ENCODE measurements at regions not wholly inside any gene's neighbourhood (a gene's known extent, or its start where the extent isn't known, plus 50 kb on each side); places are given as distances from the start of the nearest gene placed in this dataset.

GRCh38 chr1:58891347-58891746, 107.5 kb upstream of the JUN start:
- no peak for DNase-seq (ENCODE audit: low read depth)

DNA sequence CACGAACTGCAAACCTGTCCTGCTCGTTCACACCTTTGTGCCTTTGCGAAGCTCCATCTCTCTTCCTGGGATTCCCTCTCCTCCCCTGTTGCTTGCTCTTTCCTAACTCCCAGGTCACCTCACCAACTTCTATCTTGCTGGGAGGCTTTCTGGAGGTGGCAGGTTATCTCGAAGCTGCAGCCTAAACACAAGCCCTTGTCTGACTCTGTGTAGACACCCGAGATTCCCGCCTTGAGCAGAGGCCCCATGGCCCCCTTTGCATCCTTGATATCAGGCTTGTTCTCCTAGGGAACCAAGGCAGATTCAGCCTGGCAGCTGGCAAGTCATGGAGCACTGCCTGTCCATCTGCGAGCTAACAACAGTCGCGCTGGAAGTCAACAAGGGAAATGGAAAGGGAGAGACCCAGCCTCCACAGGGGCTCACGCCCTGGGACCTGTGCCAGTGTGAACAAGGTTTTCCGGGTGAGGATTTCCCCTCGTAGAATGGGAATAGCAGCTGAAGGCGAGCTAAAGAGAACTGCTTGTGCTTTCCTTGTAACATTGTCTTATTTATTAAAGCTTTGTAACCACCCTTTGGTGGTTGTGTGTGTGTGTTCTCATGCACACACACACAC, 109.5 kb upstream of the JUN start:
- DNase-seq (ENCODE audit: low read depth): no peak

DNA sequence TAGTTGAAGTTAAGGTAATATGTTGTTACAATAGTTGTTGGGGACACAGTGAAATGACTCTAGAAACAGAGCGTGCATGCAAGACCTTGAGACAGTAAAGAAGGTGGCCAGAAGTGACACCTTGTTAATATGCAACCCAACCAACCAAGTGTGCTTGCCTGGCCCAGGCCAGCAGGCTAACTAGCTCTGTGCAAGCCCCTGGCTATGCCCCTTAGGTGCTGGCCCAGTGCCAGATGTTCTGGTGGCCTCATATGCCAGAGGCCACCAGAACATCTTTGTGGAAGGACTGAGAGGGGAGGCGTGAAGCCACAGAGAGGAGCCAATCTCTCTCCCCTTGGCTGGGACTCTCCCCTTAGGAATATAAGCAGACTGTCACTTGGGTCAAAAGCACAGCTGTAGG, 111.2 kb upstream of the JUN start:
- DNase-seq (ENCODE audit: low read depth): no peak

DNA sequence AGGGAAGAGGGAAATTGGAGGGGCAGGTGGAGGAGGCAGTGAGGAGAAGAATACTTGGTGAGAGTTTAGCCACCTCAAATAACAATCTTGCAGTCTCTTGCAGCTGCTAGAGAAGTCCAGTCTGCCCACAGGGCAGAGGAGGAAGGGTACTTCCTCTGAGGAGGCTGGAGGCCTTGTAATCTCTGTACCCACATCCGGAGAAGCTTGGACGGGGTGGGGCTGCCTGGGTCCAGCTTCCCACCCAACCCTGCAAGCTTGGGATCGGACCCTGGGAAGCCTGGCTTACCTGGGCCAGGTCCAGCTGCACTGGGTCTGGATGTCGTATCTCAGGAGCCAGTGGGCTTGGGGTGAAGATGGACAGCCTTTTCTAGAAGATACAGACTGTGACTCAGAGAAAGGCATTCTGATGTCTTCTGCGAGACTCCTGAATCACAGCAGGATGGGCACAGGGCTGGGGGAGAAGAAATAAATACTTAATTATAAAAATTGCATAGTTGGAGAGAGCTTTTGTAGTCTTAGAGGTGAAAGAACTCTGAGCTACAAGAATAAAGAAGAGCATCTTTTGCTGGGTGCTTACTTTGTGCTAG, 111.8 kb upstream of the JUN start:
- DNase-seq (ENCODE audit: low read depth): no peak

- no peak for DNase-seq (ENCODE audit: low read depth)
Measured at GRCh38 chr1:58896246-58897183, 112.7 kb upstream of the JUN start.

DNA sequence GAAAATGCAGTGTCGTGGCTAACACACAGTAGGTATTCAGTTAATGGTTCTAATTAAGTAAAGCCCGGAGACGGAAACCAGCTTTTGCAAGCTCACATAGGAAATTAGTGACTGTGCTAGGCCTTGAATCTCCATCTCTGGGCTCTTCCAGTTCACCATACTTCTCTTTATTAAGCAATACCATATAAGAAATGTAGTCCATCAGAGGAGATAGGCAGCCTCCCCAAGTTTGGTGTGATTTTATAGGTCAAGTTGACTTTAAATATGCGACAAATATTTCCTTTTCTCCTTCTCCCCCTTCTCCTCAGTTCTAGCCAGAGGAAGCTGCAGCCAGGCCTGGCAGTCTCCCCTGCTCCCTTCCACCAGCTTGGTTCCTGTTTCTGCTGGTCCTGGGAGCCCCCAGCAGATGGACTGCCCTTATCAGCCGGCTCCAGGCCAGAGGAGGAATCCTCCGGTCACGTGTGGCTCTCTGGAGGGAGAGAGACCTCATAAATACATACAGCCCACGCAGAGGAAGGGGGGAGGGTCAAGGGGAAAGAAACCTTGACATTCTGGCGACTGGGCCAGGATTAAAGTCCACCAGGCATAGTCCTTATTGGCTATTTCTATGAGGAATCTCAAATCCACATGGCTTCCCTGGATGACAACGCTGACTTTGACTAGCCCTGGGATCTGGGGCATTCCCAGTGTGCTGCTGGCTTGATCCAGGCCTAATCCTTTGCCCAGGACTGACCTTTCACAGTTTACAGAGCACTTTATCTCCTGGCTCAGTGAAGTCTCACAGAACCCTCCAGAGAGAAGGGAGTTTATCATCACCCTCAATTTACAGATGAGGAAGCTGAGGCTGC, 115.1 kb upstream of the JUN start:
- no peak for DNase-seq (ENCODE audit: low read depth)

- DNase-seq (ENCODE audit: low read depth): no peak
Measured at GRCh38 chr1:58899587-58900271, 115.9 kb upstream of the JUN start.

GRCh38 chr1:58900396-58900795, 116.5 kb upstream of the JUN start:
- DNase-seq (ENCODE audit: low read depth): no peak

GRCh38 chr1:58901008-58901407, 117.2 kb upstream of the JUN start:
- DNase-seq (ENCODE audit: low read depth): no peak

DNA sequence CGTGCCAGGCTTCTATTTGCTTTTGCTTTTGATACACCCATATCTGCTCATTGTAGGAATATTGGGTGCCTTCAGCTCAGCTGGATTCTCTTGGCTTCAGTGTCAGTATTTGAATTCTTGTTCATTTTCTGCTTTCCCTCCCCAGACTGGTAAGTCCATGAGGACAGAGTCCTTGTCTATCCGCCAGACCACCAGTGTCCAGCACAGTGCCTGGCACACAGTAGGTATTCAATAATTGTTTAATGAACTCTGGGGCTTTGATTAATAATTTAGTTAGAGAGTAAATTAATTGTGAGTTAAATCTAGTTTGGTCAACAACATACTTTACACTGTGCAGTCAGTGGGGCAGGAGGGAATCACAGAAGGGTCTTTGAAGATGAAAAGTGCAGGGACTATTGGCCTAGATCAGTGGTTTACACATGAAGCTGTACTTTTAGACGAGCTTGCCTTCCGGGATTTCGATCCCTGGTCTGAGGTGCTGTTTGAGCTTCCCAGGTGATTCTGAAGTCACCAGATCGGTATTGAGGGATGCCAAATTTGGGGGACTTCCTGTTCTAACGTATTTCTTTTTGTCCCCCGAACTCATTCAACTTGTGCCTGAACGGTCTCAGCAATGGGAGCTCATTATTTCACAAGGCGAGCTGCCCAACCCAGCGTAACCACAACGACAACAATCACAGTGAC, 119.1 kb upstream of the JUN start:
- DNase-seq (ENCODE audit: low read depth): no peak

GRCh38 chr1:58903514-58904298, 119.9 kb upstream of the JUN start:
- peak; percentile 95 for DNase-seq (ENCODE audit: low read depth)

GRCh38 chr1:58904299-58905125, 120.7 kb upstream of the JUN start:
- DNase-seq (ENCODE audit: low read depth): no peak

GRCh38 chr1:58905126-58905490, 121.3 kb upstream of the JUN start:
- no peak for DNase-seq (ENCODE audit: low read depth)

GRCh38 chr1:58905628-58906221, 121.9 kb upstream of the JUN start:
- DNase-seq (ENCODE audit: low read depth): no peak

DNA sequence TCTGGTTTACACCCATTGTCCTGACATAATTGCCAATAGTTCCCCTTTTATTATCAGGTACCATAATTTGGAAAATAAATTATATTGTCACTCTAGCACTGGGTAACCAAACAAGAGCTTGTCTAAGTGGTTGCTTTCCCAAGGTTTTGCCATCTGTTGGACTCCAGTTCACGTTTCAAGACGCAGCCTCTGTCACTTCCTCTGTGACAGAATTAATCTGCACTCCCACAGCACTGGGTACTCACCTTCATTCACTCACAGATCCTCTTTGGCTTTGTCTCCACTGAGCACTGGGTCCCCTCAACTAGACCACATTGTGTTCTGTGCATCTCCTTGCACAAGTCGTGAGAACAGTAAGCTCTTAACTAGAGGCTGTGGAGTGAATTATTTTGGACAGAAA, 123.6 kb upstream of the JUN start:
- no peak for DNase-seq (ENCODE audit: low read depth)

GRCh38 chr1:58908561-58909560, 125.0 kb upstream of the JUN start:
- peak; percentile 68 for DNase-seq (ENCODE audit: low read depth)

- DNase-seq (ENCODE audit: low read depth): no peak
Measured at GRCh38 chr1:58909914-58910681, 126.3 kb upstream of the JUN start.
